ENCODE measurements at regions not wholly inside any gene's neighbourhood (a gene's known extent, or its start where the extent isn't known, plus 50 kb on each side); places are given as distances from the start of the nearest gene placed in this dataset.
"Not testable (repeated sequence)": the region's sequence is repeated elsewhere in the genome, so short reads cannot be mapped to it uniquely, and the experiment has no call there.

DNA sequence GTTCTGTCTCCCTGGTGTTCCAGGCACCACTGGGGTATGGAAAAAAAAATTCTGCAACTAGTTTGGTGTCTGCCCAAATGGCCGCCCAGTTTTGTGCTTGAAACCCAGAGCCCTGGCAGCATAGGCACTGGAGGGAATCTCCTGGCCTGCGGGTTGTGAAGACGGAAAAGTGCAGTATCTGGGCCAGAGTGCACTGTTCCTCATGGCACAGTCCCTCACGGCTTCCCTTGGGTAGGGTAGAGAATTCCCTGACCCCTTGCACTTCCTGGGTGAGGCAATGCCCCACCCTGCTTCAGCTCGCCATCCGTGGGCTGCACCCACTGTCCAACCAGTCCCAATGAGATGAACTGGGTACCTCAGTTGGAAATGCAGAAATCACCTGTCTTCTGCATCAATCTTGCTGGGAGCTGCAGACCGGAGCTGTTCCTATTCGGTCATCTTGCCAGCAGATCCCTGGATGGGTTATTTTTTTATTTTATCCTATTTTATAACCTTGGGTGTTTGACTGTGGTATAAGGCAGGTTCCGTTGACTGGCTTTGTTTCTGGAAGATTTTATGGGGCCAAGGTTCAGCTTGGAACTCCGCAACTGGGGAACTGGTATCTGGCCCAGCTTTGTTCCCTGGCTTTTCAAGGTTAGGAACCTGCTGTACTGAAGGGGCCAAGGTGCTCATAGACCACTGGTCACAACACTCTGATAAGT lies 59.5 kb upstream of the IRAK1BP1 start:
- ATAC-seq; H3K4me1 ChIP-seq (ENCODE audit: insufficient read depth, low read length); H3K9me3 ChIP-seq (ENCODE audit: low read length); H3K36me3 ChIP-seq (replicated peaks in 1 of 2; ENCODE audit: control insufficient read depth in 1 of 2, insufficient read depth in 2 of 2, low read length in 2 of 2); H3K27me3 ChIP-seq (ENCODE audit: control insufficient read depth in 1 of 2, insufficient read depth in 2 of 2, low read length in 2 of 2); H3K27ac ChIP-seq (ENCODE audit: extremely low read length, insufficient read depth, low read length); in situ Hi-C loops (cut with HindIII; ENCODE audit: extremely low pct_ligation_motif_present, low pct_unique_long_range_greater_than_20kb); BruUV-seq (replicated peaks); H3K4me3 ChIP-seq (replicated peaks in 1 of 3; ENCODE audit: insufficient read depth in 1 of 3, low read depth in 2 of 3, low read length in 3 of 3); DNase-seq (ENCODE audit: low spot score); CTCF ChIA-PET (ENCODE audit: low intra/inter-chr PET ratio, low total read pairs); H3K9ac ChIP-seq (ENCODE audit: insufficient read depth, low read depth, low read length); intact Hi-C loops (cut with micrococcal nuclease; ENCODE audit: unreplicated experiment); H2AFZ ChIP-seq (ENCODE audit: low read length); POLR2A ChIA-PET; H3K4me2 ChIP-seq (ENCODE audit: low read depth, low read length); H4K20me1 ChIP-seq (ENCODE audit: insufficient read depth, low read length); H3K79me2 ChIP-seq (ENCODE audit: insufficient read depth, low read length); FAIRE-seq: not testable (repeated sequence)
- WGBS (ENCODE audit: low lambda C conversion rate): 20% methylated on average over 5 of the region's 10 CpGs

DNA sequence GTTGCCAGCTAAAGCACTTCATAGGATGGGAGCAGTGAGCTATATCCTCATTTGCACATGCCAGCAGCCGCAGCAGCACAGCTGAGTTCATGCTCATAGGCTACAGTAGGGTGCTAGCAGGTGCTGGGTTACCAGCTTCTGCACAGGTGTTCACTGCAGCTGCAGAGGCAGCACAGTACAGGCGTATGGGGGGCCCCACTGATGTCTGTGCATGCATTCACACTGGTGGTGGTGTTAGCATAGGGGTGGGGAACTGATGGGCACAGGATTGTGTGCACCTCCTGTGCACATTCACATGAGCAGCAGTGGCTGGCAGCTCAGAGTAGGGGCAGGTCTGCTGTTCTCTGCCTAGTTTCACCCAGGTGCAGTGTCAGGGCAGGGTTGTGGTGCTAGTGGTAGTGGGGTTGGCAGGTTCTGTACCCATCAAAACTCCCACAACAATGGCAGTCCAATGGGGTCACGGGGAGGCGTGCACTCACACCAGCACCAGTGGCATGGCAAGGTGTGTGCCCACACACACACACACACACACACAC lies 58.9 kb upstream of the IRAK1BP1 start:
- WGBS (ENCODE audit: low lambda C conversion rate): no CpG with 5 or more reads among the region's 4 CpGs

More for the DNA sequence above, 58.9 kb upstream of the IRAK1BP1 start:
- in situ Hi-C loops (cut with HindIII; ENCODE audit: extremely low pct_ligation_motif_present, low pct_unique_long_range_greater_than_20kb) (no loop called here), intact Hi-C loops (cut with micrococcal nuclease; ENCODE audit: unreplicated experiment) (no loop called here)
- ChIA-PET POLR2A (no interaction called here), CTCF (ENCODE audit: low intra/inter-chr PET ratio, low total read pairs) (no interaction called here)
- Histone ChIP-seq H3K27ac (ENCODE audit: extremely low read length, insufficient read depth, low read length) (no peak overlapping the region), H3K9me3 (ENCODE audit: low read length) (no peaks in the 10 kb centered on the region), H3K9ac (ENCODE audit: insufficient read depth, low read depth, low read length) (no peak overlapping the region), H2AFZ (ENCODE audit: low read length) (no peak overlapping the region), H3K4me3 (replicated peaks in 1 of 3; ENCODE audit: insufficient read depth in 1 of 3, low read depth in 2 of 3, low read length in 3 of 3) (no peak overlapping the region), H4K20me1 (ENCODE audit: insufficient read depth, low read length) (no peaks in the 10 kb centered on the region), H3K27me3 (ENCODE audit: control insufficient read depth in 1 of 2, insufficient read depth in 2 of 2, low read length in 2 of 2) (0 out of 5 replicates have a peak, but pooled peaks cover 0 to 2% of the 10 kb centered on the region in 2 experiments), H3K4me1 (ENCODE audit: insufficient read depth, low read length) (no peaks in the 10 kb centered on the region), H3K36me3 (replicated peaks in 1 of 2; ENCODE audit: control insufficient read depth in 1 of 2, insufficient read depth in 2 of 2, low read length in 2 of 2) (no peaks in the 10 kb centered on the region), H3K4me2 (ENCODE audit: low read depth, low read length) (no peak overlapping the region), H3K79me2 (ENCODE audit: insufficient read depth, low read length) (no peaks in the 10 kb centered on the region)
- ATAC-seq (no peak), FAIRE-seq (no peak), DNase-seq (ENCODE audit: low spot score) (no peak)
- TF ChIP-seq GATAD2A (CRISPR knock-in tag; IDR thresholded peaks at IDR 0.05) (no peak), ZNF234 (CRISPR knock-in tag; conservative IDR thresholded peaks at IDR 0.05) (no peak), ZFP37 (CRISPR knock-in tag; IDR thresholded peaks at IDR 0.05; ENCODE audit: borderline replicate concordance) (no peak)
- TF ChIP-seq, protein P1, sequence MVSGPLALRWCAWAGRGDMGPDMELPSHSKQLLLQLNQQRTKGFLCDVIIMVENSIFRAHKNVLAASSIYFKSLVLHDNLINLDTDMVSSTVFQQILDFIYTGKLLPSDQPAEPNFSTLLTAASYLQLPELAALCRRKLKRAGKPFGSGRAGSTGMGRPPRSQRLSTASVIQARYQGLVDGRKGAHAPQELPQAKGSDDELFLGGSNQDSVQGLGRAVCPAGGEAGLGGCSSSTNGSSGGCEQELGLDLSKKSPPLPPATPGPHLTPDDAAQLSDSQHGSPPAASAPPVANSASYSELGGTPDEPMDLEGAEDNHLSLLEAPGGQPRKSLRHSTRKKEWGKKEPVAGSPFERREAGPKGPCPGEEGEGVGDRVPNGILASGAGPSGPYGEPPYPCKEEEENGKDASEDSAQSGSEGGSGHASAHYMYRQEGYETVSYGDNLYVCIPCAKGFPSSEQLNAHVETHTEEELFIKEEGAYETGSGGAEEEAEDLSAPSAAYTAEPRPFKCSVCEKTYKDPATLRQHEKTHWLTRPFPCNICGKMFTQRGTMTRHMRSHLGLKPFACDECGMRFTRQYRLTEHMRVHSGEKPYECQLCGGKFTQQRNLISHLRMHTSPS (CRISPR knock-in tag; IDR thresholded peaks at IDR 0.05; ENCODE audit: low read depth): no peak
- no TSS peak for BruUV-seq (replicated peaks)
